ENCODE measurements at regions not wholly inside any gene's neighbourhood (a gene's known extent, or its start where the extent isn't known, plus 50 kb on each side); places are given as distances from the start of the nearest gene placed in this dataset.

- 56 to 63% methylated on average over 2 of the region's 2 CpGs for WGBS, 2 donors (ENCODE audit: low coverage in 1 of 2)
- H3K9me3 ChIP-seq: no peaks in the 10 kb centered on the region
- H3K4me1 ChIP-seq: no peaks in the 10 kb centered on the region
- no peaks in the 10 kb centered on the region for H3K36me3 ChIP-seq
- in situ Hi-C loops (cut with MboI; ENCODE audit: low pct_ligation_motif_present in 1 of 4, low pct_unique_long_range_greater_than_20kb in 1 of 4, low sequenced_read_pairs in 3 of 4) (no loop called here), intact Hi-C loops (cut with DNase I; ENCODE audit: low total_unique reads) (no loop called here)
- no peak overlapping the region for H3K4me3 ChIP-seq
- DNase-seq: no peak
- TF ChIP-seq POLR2A (IDR thresholded peaks at IDR 0.05) (no peak), EP300 (IDR thresholded peaks at IDR 0.05; ENCODE audit: low read depth) (no peak), POLR2AphosphoS5 (IDR thresholded peaks at IDR 0.05) (no peak)
- TF ChIP-seq, protein P1, sequence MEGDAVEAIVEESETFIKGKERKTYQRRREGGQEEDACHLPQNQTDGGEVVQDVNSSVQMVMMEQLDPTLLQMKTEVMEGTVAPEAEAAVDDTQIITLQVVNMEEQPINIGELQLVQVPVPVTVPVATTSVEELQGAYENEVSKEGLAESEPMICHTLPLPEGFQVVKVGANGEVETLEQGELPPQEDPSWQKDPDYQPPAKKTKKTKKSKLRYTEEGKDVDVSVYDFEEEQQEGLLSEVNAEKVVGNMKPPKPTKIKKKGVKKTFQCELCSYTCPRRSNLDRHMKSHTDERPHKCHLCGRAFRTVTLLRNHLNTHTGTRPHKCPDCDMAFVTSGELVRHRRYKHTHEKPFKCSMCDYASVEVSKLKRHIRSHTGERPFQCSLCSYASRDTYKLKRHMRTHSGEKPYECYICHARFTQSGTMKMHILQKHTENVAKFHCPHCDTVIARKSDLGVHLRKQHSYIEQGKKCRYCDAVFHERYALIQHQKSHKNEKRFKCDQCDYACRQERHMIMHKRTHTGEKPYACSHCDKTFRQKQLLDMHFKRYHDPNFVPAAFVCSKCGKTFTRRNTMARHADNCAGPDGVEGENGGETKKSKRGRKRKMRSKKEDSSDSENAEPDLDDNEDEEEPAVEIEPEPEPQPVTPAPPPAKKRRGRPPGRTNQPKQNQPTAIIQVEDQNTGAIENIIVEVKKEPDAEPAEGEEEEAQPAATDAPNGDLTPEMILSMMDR (IDR thresholded peaks at IDR 0.05): no peak
- H3K27ac ChIP-seq: no peak overlapping the region
- no peaks in the 10 kb centered on the region for H3K27me3 ChIP-seq
Observed at GRCh38 chr2:236990552-236990951, 95.1 kb upstream of the COPS8 start.

GRCh38 chr2:236991874-236992273, 93.8 kb upstream of the COPS8 start:
- TF ChIP-seq POLR2AphosphoS5 (IDR thresholded peaks at IDR 0.05) (no peak), EP300 (IDR thresholded peaks at IDR 0.05; ENCODE audit: low read depth) (no peak), POLR2A (IDR thresholded peaks at IDR 0.05) (no peak)
- TF ChIP-seq, protein P1 (IDR thresholded peaks at IDR 0.05): no peak
- DNase-seq: no peak
- intact Hi-C loops (cut with DNase I; ENCODE audit: low total_unique reads) (no loop called here), in situ Hi-C loops (cut with MboI; ENCODE audit: low pct_ligation_motif_present in 1 of 4, low pct_unique_long_range_greater_than_20kb in 1 of 4, low sequenced_read_pairs in 3 of 4) (no loop called here)
- no peak overlapping the region for H3K4me3 ChIP-seq
- H3K4me1 ChIP-seq: no peaks in the 10 kb centered on the region
- no peak overlapping the region for H3K27ac ChIP-seq
- WGBS, 2 donors (ENCODE audit: low coverage in 1 of 2): 80 to 94% methylated on average over 1 of the region's 1 CpG
- H3K27me3 ChIP-seq: no peaks in the 10 kb centered on the region
- H3K9me3 ChIP-seq: no peaks in the 10 kb centered on the region
- no peaks in the 10 kb centered on the region for H3K36me3 ChIP-seq

- no peak for DNase-seq
- no peaks in the 10 kb centered on the region for H3K36me3 ChIP-seq
- 77 to 85% methylated on average over 2 of the region's 2 CpGs for WGBS, 2 donors (ENCODE audit: low coverage in 1 of 2)
- intact Hi-C loops (cut with DNase I; ENCODE audit: low total_unique reads): no loop called here
- no peak overlapping the region for H3K4me3 ChIP-seq
- no peak overlapping the region for H3K27ac ChIP-seq
- H3K27me3 ChIP-seq: no peaks in the 10 kb centered on the region
- no peaks in the 10 kb centered on the region for H3K9me3 ChIP-seq
- H3K4me1 ChIP-seq: no peaks in the 10 kb centered on the region
- TF ChIP-seq, protein P1 (IDR thresholded peaks at IDR 0.05): no peak
- no peak for TF ChIP-seq POLR2A (IDR thresholded peaks at IDR 0.05)
- TF ChIP-seq EP300 (IDR thresholded peaks at IDR 0.05; ENCODE audit: low read depth): no peak
- TF ChIP-seq POLR2AphosphoS5 (IDR thresholded peaks at IDR 0.05): no peak
- in situ Hi-C loops (cut with MboI; ENCODE audit: low pct_ligation_motif_present in 1 of 4, low pct_unique_long_range_greater_than_20kb in 1 of 4, low sequenced_read_pairs in 3 of 4): no loop called here
Observed at GRCh38 chr2:236993286-236993685, 92.4 kb upstream of the COPS8 start.

GRCh38 chr2:236994361-236994760, 91.3 kb upstream of the COPS8 start:
- H3K27ac ChIP-seq: no peak overlapping the region
- no peak for DNase-seq
- H3K36me3 ChIP-seq: no peaks in the 10 kb centered on the region
- TF ChIP-seq POLR2A (IDR thresholded peaks at IDR 0.05): no peak
- TF ChIP-seq POLR2AphosphoS5 (IDR thresholded peaks at IDR 0.05): no peak
- TF ChIP-seq EP300 (IDR thresholded peaks at IDR 0.05; ENCODE audit: low read depth): no peak
- TF ChIP-seq, protein P1 (IDR thresholded peaks at IDR 0.05): no peak
- intact Hi-C loops (cut with DNase I; ENCODE audit: low total_unique reads) (no loop called here), in situ Hi-C loops (cut with MboI; ENCODE audit: low pct_ligation_motif_present in 1 of 4, low pct_unique_long_range_greater_than_20kb in 1 of 4, low sequenced_read_pairs in 3 of 4) (no loop called here)
- H3K27me3 ChIP-seq: no peaks in the 10 kb centered on the region
- no peak overlapping the region for H3K4me3 ChIP-seq
- no peaks in the 10 kb centered on the region for H3K4me1 ChIP-seq
- 74 to 77% methylated on average over 8 to 9 of the region's 9 CpGs for WGBS, 2 donors (ENCODE audit: low coverage in 1 of 2)
- H3K9me3 ChIP-seq: no peaks in the 10 kb centered on the region
